Brain microvascular endothelial cell (primary cell): ENCODE measurements at regions not wholly inside any gene's neighbourhood (a gene's known extent, or its start where the extent isn't known, plus 50 kb on each side); places are given as distances from the start of the nearest gene placed in this dataset.

Experiments used
- DNase-seq: peaks from one replicate; pipeline ENCODE4 v3.0.0-alpha.2; 2020
- H3K27ac ChIP-seq: fragments of 250-450 bp; sonication (Bioruptor Pico); 2 replicates; pipeline ENCODE4 v1.5.1; 2020; ENCODE audit warnings: mild to moderate bottlenecking, moderate library complexity
- H3K27me3 ChIP-seq: fragments of 250-450 bp; sonication (Bioruptor Pico); replicated peaks from 2 replicates; pipeline ENCODE4 v1.5.1; 2020; ENCODE audit warnings: mild to moderate bottlenecking
- H3K36me3 ChIP-seq: fragments of 250-450 bp; sonication (Bioruptor Pico); replicated peaks from 2 replicates; pipeline ENCODE4 v1.5.1; 2020; ENCODE audit warnings: mild to moderate bottlenecking
- H3K4me3 ChIP-seq: 2 replicates; pipeline ENCODE4 v1.5.1; 2011; ENCODE audit warnings: low read depth, mild to moderate bottlenecking, control low read depth, low read length, moderate library complexity
- in situ Hi-C: cut with HindIII; loops from 2 replicates; pipeline ENCODE4 v1.10.0; 2017; ENCODE audit warnings: low sequenced_read_pairs, low pct_ligation_motif_present
- TF ChIP-seq, protein P1 (sequence below): IDR thresholded peaks from 2 replicates; pipeline ENCODE4 v1.5.1; 2011; ENCODE audit warnings: low read depth, mild to moderate bottlenecking, moderate library complexity, low read length, control low read depth, inconsistent platforms; ENCODE audit errors: missing control alignments

DNA sequence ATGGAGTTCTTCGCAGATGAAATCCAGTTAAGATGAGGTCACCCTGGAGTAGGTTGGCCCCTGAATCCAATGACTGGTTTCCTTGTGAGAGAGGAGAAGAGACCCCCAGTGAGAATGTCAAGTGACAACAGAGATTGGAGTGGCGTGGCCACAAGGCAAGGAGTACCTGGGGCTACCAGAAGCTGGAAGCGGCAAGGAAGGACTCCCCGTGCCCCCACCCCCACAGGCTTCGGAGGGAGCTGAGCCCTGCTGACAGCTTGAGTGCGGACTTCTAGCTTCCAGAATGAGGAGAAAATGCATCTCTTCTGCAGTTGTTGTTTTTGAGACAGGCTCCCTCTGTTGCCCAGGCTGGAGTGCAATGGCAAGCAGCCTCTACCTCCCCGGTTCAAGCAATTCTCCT lies 78.0 kb upstream of the HPCAL1 start:
- Histone ChIP-seq H3K36me3 (no peaks in the 10 kb centered on the region), H3K4me3 (no peak overlapping the region), H3K27ac (no peak overlapping the region), H3K27me3 (no peaks in the 10 kb centered on the region)
- DNase-seq: no peak
- in situ Hi-C loops: no loop called here
- TF ChIP-seq, protein P1, sequence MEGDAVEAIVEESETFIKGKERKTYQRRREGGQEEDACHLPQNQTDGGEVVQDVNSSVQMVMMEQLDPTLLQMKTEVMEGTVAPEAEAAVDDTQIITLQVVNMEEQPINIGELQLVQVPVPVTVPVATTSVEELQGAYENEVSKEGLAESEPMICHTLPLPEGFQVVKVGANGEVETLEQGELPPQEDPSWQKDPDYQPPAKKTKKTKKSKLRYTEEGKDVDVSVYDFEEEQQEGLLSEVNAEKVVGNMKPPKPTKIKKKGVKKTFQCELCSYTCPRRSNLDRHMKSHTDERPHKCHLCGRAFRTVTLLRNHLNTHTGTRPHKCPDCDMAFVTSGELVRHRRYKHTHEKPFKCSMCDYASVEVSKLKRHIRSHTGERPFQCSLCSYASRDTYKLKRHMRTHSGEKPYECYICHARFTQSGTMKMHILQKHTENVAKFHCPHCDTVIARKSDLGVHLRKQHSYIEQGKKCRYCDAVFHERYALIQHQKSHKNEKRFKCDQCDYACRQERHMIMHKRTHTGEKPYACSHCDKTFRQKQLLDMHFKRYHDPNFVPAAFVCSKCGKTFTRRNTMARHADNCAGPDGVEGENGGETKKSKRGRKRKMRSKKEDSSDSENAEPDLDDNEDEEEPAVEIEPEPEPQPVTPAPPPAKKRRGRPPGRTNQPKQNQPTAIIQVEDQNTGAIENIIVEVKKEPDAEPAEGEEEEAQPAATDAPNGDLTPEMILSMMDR: no peak

DNA sequence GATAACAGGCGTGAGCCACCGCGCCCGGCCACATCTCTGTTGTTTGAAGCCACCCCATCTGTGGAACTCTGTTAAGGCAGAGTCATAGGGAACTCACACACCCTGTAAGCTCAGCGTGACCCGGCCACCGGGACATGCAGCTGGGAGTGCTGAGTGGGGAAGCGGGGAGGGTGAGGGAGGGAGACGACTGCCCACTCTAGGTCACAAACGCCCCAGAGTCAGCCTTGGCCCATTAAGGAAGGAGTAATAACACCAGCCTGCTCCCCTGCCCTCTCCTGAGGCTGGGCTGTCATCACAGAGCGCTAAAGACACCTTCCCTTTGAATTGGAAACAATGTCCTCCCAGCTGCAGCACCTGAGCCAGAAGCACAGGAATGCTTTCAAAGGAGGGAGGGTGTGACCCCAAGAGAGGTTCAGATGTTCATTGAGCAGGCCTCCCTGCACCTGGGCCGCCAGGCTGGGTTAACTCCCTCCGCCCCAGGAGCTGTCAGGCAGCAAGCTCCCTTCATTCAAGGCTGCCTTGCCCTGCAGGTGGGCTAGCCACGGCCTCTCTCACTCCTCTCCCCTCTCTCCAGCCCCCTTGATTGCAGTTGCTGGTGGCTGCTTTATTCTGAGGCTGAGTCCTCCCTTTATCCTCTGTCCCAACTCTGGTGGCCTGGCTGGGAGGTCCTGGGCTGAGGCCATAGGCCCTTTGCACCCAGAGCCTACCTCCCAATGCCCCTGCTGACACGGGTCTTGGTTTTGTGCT lies 77.2 kb upstream of the HPCAL1 start:
- Histone ChIP-seq H3K36me3 (no peaks in the 10 kb centered on the region), H3K4me3 (no peak overlapping the region), H3K27me3 (no peaks in the 10 kb centered on the region), H3K27ac (no peak overlapping the region)
- TF ChIP-seq, protein P1: no peak
- in situ Hi-C loops: no loop called here
- no peak for DNase-seq

DNA sequence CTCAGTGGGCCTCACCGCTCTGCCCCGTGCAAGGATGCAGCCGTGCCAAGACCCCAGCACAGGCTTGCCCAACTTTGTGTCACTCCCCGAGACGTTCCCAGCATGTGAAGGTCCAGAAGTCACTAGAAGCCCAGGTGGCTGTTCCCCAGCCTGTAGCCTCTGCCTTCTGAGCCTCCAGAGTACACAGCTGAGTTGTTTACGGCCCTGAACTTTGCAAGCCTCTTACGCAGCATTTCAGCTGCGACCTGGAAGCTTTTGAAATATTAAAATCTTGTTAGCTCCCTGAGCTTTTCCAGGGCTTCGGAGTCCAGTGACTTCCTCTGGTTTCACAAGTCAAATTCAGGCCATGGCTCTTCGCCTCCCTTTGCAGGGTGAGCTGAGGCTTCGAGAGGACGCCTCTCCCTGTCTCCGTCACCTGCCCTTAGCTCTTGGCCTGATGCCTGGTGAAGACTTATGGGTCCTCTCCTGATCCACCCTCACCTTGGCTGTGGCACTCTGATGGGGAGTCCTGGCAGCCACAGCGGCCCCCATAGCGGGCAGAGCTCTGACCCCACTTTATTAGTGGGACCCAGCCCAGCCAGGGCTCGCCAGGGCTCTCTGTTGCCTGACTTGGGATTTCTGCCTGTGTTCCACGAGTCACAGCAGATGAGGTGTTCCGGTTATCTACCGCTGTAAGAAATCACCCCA lies 76.5 kb upstream of the HPCAL1 start:
- Histone ChIP-seq H3K27ac (no peak overlapping the region), H3K27me3 (no peaks in the 10 kb centered on the region), H3K4me3 (no peak overlapping the region), H3K36me3 (no peaks in the 10 kb centered on the region)
- in situ Hi-C loops: no loop called here
- TF ChIP-seq, protein P1: no peak
- no peak for DNase-seq

- TF ChIP-seq, protein P1: no peak
Measured at GRCh38 chr2:10228611-10229365, 73.9 kb upstream of the HPCAL1 start.

GRCh38 chr2:10229462-10230099 lies 73.1 kb upstream of the HPCAL1 start:
- Histone ChIP-seq H3K36me3 (no peaks in the 10 kb centered on the region), H3K27ac (no peak overlapping the region), H3K4me3 (no peak overlapping the region), H3K27me3 (no peaks in the 10 kb centered on the region)
- DNase-seq: no peak
- TF ChIP-seq, protein P1: no peak
- in situ Hi-C loops: no loop called here

More at GRCh38 chr2:10228611-10229365, 73.9 kb upstream of the HPCAL1 start:
- Histone ChIP-seq H3K4me3 (no peak overlapping the region), H3K27ac (no peak overlapping the region), H3K36me3 (no peaks in the 10 kb centered on the region), H3K27me3 (no peaks in the 10 kb centered on the region)
- DNase-seq: no peak
- in situ Hi-C loops: no loop called here
